Left kidney (tissue), 1 donor: ENCODE measurements at regions not wholly inside any gene's neighbourhood (a gene's known extent, or its start where the extent isn't known, plus 50 kb on each side); places are given as distances from the start of the nearest gene placed in this dataset.

ENCODE experiments used
- DNase-seq: peaks from one replicate; pipeline ENCODE4 v3.0.0-alpha.2; 2013

DNA sequence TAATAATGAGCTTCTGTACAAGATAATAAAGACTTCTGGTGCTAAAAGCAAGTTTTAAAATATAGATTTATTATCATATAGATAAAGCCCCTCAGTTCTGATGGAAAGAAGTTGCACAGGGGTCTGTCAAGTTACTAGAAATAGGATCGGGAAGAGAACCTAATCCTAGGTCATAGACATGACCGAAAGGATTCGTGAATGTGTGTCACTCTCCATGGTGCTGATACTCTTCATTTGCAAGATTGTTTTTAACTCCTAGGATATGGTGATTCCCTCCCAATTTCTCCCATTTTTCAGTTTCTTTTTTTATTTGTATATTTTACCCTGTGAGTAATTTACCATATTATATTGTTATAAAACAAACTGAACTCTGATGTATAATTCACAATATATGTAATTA, 58.9 kb upstream of the CTNNA2 start:
- DNase-seq = peak; percentile 50

DNA sequence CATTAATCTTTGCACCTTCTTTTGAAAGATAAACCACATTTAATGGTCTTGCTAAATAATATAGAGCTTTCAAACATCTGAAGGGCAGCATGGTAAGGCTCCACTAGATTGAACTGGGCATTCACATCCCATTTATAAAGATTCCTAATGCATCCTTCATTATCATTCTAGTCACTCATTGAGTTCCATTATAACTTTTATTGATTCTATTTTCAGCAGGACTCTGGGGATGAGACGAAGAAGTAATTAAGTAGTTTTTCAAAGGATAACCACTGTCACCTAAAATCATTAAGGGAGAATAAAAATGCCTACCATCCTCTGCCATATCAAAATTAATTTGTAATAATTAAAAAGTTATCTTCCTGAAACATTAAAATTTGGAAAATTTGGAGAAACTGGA, 60.2 kb upstream of the CTNNA2 start:
- no peak for DNase-seq

DNA sequence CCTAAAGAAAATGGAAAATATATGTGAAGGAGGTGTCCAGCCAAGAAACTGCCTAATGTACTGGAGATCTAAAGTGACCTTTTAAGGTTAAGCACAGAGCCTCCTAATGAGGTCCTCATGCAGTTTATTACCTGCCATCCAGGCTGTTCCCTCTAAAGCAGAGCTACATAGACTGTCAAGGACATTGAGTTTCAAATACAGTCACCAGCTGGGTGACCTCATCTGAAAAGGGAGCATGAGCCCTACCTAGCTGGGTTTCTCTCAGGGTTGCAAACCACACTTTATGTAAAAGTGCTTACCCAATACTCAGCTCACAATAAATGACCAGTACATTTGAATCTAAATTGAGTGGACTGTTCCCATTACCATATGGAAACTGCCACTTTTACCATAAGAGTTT, 65.4 kb upstream of the CTNNA2 start:
- DNase-seq = no peak

DNA sequence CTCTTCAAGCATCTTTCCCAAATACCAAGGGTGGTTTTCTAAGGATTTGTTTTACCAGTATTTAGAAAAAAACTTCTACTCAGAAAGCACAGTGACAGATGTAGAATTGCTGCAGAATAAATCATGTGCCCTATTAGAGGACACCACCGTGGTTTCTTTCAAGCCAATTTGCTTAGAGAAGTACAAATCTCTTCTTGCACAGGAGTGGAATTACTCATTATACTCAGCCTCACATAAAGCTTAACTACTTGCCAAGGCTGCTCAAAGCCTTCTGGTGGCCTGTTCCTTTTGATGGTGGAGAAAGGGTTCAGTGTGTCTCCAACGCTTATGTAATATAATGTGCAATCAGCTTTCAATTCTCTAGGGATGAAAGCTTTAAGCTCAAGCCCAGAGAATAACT, 66.5 kb upstream of the CTNNA2 start:
- no peak for DNase-seq

DNA sequence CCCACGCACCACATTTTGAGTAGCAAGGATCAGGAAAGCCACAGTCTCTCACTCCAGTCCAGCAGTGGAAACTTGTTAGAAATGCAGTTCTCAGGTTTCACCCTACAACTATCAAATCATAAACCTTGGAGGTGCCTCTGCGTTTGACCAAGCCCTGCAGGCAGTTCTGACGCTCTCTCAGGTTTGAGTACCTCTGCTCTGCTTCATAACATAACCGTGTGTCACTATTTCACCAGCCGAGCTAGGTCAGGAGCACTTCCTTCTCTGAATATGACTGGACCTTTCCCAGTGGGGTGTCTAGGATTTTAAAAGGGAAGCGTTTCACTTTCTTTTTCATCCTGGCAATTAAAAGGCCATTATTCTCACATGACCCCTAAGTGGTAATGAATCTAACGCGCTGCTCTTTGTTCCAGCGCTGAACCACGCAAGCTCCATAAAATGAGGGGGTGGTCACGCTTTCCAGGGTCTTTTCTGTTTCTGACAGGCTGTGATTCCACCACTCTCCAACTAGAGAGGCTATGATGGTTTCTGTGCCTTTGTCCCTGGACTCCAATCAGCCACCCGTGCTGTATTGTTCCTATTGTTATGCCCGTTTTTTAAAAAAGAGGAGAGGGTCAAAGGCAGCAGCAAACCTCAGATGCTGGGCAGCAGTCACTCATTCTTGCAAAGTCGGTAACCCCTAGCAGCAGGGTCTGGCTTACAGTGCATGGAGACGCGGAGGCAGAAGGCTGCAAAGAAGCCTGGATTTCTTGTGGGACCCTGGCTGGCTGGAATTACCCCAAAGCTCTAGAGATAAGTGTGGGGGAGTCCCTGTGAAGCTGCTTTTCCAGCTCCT, 75.2 kb upstream of the CTNNA2 start:
- peak; percentile 11 for DNase-seq

DNA sequence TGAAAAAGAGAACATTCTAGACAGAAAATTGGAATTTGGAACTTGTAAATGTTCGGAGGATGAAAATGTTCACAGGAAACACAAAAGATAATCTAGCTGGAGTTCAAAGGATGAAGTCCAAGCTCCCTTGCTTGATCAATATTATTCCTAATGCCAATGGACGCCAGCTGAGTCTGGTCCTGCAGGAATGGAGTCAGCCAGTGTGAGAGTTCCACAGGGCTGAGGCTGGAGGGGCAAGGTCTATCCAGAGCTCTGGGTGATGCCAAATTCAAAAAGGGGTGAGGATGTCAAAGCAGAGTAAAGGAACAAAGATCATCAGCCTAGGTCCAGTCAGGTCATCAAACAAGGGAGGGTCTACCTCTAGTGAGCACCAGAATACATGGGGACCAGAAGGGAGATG, 78.5 kb upstream of the CTNNA2 start:
- no peak for DNase-seq

DNA sequence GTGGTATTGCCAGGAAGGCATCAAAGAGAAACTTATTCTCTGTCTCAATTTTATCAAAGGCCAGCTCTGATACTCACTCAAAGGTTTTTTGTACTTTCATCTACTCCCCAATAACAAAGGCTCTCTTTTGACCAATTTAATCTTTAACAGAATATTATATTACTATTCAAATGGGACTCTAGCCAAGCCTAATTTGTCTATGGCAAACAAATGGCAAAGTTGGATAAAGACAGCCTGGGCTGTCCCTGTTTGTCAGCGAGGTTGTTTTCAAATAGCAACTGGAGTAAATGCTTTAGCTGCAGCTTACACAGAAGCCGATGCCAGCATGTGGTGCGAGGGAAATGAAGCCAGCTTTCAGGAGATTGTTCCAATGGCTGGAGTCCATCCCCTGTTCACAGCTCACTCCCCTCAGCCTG, 80.1 kb upstream of the CTNNA2 start:
- no peak for DNase-seq

DNA sequence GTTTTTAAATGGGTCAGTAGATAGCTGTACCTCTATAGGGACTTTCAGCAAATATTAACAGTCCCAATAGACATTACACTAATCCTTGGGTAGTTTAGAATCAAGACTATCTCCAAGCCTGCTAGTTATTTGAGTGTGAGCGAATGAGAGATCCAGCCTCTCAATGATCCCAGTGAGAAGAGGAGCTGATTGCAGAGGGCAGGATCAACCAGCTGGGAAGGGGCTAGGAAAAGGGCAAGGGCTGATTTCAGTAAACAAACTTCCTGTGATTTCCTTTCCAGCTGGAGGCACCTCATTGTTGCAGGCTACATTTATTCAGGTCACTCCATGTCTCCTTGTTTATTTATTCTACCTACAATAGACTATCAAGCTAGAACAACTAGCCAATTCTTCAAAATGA, 84.1 kb upstream of the CTNNA2 start:
- no peak for DNase-seq

DNA sequence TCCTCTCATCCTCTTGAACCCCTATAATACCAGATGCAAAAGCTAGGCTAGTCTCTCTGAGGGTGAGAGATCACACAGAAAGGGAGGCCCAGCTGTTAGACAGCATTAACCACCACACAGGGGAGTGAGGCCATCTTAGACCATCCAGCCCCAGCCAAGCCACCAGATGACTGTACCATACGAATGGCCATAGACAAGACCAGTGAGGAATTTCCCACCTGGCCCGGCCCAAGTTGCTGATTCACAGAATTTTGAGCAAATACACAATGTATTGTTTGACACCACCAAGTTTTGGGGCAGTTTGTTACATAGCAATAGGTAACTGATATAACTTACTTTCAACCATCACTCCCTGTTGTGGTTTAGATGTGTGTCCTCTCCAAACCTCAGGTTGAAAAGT, 98.2 kb upstream of the CTNNA2 start:
- no peak for DNase-seq

DNA sequence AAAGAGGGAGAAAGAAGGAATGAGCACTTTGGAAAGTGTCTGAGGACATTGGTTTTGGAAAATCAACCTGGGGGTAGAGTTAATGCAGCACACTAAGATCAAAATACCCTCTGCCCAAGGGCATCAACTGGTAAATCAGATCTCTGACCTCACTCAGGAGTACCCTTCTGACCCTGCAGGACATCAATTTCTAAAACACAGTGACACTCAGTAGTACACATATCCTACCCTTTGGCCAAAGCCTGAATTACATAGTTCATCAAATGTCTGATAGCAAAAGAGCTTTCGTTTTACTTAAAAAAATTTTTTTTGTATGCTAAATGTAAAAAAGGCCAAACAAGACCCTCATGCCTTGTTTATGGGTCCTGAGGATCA, 118.4 kb upstream of the CTNNA2 start:
- DNase-seq = no peak

DNA sequence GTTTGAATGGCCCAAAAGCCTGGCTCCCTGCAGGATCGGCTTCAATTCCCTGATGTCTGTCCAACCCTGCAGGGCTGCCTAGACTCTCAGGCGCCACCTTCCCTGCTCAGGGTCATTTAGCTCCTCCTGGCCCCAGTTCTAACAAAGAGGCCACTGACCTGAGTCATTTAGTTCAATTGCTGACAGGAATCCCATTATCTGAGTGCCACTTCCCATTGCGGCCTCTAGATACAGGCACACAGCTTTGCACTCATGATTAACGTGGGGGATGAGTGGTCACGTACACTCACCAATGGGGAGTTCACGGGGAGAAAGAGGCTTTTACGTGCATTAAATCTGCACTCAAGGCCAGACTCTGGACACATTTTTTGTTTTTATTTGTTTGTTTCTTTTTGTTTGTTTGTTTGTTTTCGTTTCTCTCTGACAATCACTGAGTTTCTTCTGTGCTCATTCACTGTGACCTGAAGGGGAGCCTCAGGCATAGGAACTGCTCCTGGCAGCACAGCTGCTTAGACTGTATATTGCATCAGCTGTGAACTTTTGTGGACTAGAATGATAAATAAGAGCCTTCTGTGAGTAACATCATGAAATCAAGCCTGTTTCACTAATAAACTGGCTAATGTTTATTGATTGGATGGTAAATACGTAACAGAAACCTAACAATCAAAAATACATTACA, 118.9 kb upstream of the CTNNA2 start:
- peak; percentile 8 for DNase-seq

DNA sequence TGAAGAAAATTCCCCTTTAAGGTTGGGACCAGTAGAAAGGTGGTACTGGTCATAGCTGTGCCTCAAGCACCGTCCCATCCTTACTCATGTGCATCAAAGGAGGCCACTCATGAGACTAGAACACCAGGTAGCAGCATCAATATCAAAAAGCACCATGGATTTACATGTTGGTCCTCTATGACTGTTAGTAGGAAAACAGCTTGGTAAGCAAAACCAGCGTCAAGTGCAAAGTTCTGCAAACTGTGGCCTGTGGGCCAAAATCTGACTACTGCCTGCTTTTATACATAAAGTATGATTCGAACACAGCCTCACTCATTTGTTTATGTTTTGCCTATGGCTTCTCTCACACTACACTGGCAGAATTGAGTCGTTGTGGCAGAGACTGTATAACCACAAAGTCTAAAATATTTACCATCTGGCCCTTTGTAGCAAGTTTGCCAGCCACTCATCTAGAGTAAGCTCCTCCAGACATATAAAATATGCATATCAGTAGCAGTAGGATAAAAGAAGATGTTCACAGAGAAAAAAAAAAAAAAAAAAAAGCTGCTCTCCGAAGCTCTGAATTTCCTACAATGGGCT, 119.7 kb upstream of the CTNNA2 start:
- no peak for DNase-seq

DNA sequence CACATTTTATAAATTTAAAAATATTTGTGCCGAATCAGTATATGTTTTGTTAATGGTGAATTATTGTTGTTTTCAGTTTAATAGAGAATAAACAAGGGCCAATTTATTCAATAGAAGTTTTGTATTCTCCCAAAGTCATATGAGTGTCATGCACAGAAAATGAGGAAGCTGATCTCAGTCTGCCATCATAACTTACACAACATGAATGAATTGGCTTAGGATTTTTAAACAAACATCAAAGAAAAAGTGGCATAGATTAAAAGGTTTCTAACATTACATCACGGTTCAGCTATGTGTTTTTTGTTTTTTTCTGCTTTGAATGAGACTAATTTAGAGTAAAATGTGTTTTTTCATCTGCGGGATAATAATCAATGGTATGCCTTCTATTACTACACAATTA, 123.4 kb upstream of the CTNNA2 start:
- no peak for DNase-seq

DNA sequence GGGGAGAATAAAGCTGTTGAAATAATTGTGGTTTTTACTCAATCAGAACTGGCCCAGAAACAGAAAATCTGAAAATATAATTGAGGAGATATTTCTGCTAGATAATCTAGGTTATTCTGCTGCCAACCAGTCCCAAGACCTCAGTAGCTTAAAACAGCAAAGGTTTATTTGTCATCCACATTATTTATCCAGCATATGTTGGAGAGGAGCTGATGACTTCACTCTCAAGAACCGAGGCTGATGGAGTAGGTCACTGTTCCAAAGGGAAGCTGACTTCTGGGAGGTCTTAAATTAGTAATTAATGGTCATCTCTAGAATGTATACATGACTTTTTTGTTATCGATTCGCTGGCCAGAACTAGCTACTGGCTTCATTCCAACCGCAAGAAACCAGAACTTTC, 124.8 kb upstream of the CTNNA2 start:
- DNase-seq = no peak

DNA sequence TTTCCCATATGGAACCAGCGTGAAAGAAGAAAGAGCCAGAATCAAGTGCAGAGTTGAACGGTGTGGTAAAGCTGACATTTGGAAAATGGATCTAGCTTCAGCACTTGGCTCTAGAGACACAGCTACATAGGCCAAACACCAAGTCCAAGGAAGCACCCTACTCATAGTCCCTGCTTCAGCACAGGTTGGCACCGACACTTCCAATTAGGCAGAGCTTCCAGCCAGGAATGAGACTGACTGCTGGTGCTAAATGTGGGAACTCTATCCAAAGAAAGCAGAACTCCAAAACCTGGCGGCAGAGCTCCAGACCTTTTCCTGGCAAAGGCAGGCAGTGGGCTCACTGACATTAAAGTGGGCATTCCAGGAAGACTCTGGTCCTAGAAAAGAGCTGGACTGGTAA, 125.4 kb upstream of the CTNNA2 start:
- no peak for DNase-seq

DNA sequence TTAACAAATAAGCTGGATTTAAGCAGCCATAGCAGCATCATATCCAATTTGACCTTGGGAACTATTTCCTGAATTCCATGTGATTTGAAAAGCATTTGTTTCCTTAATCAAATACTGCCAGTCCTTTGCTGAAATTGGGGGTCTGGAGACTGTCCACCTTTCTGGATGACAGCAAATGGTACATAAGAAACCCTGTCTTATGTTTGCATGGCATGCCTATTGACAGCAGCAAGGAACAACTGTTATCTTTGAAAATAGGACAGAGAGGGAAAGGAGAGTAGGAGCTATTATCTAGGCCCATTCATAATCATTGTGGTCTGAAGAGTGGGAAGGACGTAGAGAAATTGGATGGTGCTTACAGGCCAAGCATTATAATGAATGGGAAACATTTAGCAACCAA, 129.2 kb upstream of the CTNNA2 start:
- no peak for DNase-seq

DNA sequence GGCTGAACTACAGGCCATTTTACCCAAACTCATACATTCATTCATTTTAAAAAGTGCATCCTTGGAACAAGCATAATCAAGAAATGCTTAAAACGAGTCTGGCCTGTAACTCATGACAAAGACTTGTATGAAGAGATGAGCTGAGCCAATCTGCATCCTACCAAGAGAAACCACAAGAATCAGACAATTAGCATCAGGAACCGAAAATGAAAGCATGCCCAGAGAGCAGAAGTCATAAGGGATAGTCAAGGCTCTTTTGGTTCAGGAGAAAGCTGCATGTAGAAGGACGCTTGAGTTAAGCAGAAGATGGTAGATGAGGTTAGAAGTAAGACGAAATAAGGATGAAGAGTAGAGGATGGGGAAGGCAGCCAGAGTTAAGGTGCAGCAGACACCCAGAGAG, 137.0 kb upstream of the CTNNA2 start:
- no peak for DNase-seq

DNA sequence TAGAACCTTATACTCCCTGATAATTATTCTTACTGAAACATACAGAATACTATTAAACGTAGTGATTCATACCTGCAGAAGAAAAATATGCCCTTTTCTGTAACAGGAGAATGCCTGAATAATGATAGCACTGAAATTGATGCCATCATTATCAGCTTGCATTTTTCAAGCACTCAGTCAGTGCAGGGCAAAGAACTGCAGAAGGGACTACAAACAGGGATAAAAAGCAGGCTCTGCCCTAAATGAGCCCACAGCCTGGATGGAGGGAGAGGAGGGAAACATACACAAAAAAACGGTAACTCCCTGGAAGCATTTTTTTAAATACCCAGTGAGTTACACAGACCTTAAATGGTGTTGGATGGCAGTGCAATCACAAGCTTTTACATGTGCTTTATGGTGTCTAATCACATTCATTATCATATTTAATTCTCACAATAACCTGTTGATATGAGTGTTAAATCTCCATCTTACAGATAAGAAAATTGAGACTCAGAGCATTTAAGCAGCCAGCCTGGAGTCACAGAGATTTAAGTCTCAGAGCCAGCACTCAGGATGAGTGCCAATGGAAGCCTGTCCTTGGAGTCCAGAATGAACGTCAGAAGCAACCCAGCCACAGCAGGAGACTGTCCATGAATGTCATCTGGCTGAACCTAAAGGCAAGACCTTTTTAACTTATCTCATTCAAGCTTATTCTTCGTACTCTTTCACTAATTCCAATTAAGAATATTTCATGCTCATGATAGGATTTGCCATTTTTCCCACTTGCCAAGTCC, 139.3 kb upstream of the CTNNA2 start:
- DNase-seq = no peak

DNA sequence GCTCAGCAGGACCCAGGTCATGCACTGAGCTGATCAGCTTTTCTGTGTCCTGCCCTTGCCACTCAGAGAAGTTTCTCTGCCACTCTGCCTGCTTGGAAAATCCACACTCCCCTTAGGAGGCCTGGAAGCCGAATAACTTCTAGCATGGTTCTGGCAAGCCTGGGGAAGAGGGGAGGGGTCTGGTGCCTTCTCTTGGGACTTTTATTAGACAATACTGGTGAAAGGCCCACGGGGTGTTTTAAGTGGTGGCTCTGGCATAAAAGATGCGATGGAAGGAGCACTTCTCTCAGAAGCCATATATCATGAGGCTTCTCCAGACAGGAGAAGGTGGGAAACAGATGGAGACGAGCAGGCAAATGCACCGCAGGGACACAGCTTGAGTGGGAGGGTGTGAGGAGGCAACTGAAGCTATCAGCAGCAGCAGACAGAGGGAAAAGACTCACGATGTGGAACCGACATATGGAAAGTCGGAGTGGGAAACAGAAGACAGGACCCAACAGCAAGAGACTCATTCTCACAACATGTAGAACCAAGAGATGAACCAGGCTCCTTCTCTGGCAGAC, 141.8 kb upstream of the CTNNA2 start:
- DNase-seq = no peak

DNA sequence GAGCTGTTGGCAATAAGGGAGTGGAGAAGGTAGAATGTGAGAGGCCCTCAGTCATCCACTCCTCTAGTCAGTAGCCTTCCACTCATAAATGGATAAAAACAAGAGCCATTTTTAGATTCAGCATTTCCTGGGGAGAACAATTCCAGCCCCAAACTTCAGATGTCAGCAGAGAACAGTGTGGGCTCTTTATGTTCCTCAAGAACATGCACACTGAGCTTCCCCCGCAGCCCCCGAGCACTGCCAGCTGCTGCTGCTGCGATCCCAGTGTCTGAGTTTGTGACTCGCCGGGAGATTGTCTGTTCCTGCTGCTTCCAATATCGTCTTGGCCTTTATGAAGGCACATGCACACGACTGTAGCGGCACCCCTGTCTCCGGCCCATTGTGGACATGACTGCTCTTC, 143.7 kb upstream of the CTNNA2 start:
- DNase-seq = no peak

DNA sequence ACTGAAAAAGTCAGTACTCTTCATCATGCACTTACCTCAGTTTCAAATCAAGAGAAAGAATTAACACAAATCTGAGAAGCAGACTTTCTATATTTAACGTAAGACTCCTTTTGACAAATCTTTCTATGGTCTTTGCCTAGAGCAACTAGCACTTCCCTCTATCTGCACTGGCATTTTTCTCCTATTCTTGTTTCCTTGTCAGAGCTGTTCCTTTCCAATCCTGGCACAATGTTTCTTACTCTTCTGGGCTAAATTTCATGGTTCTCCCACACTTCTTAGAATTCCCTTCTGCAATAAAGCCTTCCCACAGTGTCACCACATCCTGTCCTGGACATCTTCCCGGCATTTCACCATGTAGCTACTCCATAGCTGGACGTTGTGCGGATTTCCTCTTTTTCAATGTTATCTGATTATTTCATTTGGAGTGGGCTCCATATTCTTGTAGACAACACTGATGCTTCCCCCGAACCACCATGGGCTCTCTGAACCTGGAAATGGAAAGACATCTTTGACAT, 144.7 kb upstream of the CTNNA2 start:
- DNase-seq = no peak

DNA sequence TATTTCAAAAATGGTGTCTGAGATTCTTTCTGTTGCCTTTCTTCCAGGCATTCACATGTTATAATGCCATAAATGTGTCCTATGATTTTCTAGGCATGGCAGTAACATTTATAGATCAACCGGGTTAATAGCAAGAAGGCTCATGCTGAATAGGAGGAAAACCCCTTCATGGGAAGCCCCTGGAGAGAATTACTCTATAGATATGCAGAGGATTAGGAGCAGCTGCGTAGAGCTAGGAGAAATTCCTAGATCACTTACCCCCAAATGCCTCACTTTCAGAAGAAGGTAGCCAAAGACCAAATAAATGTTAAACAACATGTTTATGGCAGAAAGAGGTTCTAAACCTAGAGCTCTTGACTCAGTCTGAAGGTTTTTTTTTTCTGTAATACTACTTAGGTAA, 153.4 kb upstream of the CTNNA2 start:
- no peak for DNase-seq
